Psoas muscle (tissue), 7 donors: ENCODE measurements at regions not wholly inside any gene's neighbourhood (a gene's known extent, or its start where the extent isn't known, plus 50 kb on each side); places are given as distances from the start of the nearest gene placed in this dataset.

Experiments used
- ATAC-seq, 4 donors: fragments of 200-7000 bp; cut with Tn5 transposase; one replicate each; pipeline ENCODE4 v1.9.1; 2020; ENCODE audit warnings: moderate library complexity in 3 of 4, mild to moderate bottlenecking in 2 of 4
- DNase-seq, 2 donors: peaks; one replicate each; pipeline ENCODE4 v3.0.0-alpha.2; 2020
- H3K27ac ChIP-seq: fragments of 200-600 bp; one replicate; pipeline ENCODE4 v1.8.0; 2022
- H3K27me3 ChIP-seq, 3 donors: fragments of 200-600 bp in 1 of 3; one replicate each; pipeline versions ENCODE4 v1.6.1 to v1.8.0; 2013 to 2022; ENCODE audit warnings: low read length in 2 of 3, mild to moderate bottlenecking in 2 of 3, moderate library complexity in 1 of 3; ENCODE audit not compliant: insufficient read depth in 3 of 3
- H3K36me3 ChIP-seq, 2 donors: fragments of 200-600 bp in 1 of 2; one replicate each; pipeline versions ENCODE4 v1.6.1 to v1.8.0; 2013 to 2022; ENCODE audit warnings: low read depth in 1 of 2, mild to moderate bottlenecking in 1 of 2, moderate library complexity in 1 of 2; ENCODE audit not compliant: insufficient read depth in 1 of 2
- H3K4me1 ChIP-seq: fragments of 200-600 bp; one replicate; pipeline ENCODE4 v1.8.0; 2022
- H3K4me3 ChIP-seq: fragments of 200-600 bp; one replicate; pipeline ENCODE4 v1.8.0; 2022; ENCODE audit warnings: mild to moderate bottlenecking
- H3K9me3 ChIP-seq: fragments of 200-600 bp; one replicate; pipeline ENCODE4 v1.8.0; 2022
- CTCF ChIP-seq: fragments of 200-600 bp; IDR thresholded peaks from one replicate; pipeline ENCODE4 v1.8.0; 2022; ENCODE audit warnings: antibody characterized with exemption
- WGBS, 3 donors: extraction: QIAGEN DNeasy Blood & Tissue Kit; methylation state at CpG; one replicate each; pipeline versions ENCODE4 v1.1.6 to v1.1.7; 2013; 5-methylcytosine and 5-hydroxymethylcytosine counted together
- intact Hi-C, 2 donors: fragments of 100-400 bp; cut with DNase I; formaldehyde crosslinking; loops; one replicate each; pipeline versions ENCODE4 v1.11.0 to v1.14.2; 2022
- donor health status: healthy with polysubstance abuse.
- donor health status: DM: no; HTN: no; CAD: no; lungs with moderate emphysema.
- donor health status: Bipolar disorder and iron deficiency.
- donor health status: healthy.
- donor health status: DM: yes; HTN: yes; CAD: no.
- donor health status: DM: no; HTN: no; CAD: no.
- donor health status: DM: yes; HTN: yes; CAD: no.

DNA sequence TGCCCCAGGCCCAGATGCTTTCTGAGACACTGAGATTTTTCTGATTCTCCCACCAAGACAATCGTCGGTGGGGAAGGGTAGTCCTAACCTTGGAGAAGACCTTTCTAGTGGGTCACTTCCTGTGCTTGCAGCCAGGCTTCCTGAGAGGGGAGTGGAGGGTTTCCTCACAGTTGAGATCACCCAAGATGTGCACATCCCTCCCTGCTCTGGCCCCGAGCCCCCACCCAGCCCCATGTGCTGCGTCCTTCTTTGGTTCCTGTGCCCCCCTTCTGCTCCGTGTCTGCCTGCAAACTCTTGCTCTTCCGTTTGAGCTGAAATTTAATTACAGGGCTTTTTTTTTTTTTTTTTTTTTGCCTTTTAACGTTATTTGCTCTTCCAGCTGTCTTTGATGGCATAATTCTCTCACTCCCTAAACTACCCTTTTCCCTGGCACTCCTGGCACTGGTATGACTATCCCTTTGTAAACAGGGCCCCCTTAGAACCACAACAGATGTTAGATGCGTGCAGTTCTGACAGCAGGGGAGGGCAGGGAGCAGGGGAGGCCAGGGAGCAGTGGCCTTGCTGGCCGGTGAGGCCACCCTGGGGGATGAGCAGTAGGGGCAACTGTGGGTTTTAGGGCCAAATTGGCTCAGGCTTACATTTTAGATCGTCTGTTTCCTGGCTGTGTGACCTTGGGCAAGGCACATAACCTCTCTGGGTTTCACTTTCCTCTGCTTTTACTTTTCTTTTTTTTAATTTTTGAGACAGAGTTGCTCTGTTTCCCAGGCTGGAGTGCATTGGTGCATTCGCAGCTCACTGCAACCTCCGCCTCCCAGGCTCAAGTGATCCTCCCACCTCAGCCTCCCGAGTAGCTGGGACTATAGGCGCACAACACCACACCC is 144.5 kb downstream of the PHETA1 start:
- Histone ChIP-seq H3K27ac (no peak overlapping the region), H3K36me3 (no peaks in the 10 kb centered on the region), H3K4me1 (no peaks in the 10 kb centered on the region), H3K9me3 (no peaks in the 10 kb centered on the region), H3K27me3 (no peaks in the 10 kb centered on the region), H3K4me3 (no peak overlapping the region)
- TF ChIP-seq CTCF: no peak
- 25 to 28% (median 28%) methylated on average over 14 of the region's 14 CpGs for WGBS, 3 donors
- DNase-seq: no peak
- intact Hi-C loops: no loop called here
- no peak for ATAC-seq

DNA sequence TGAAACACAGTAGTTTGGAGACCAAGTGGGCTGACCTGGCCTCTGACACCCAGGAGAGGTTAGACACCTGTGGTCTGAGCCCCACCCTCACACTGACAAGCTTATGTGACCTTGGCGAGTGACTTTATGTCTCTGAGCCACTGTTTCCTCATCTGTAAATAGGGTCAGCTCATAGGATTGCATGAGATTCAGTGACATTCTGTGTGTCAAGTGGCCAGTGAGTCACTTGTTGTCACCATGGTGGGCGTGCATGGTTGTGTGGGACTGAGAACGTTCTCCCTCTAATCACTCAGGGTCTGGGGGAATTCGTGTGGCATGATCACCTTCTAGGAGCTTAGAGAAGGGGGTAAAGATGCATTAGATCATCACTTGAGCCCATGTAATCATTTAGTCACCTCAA is 146.4 kb downstream of the PHETA1 start:
- DNase-seq (no peak), ATAC-seq (no peak)
- intact Hi-C loops: no loop called here
- Histone ChIP-seq H3K27ac (no peak overlapping the region), H3K9me3 (no peaks in the 10 kb centered on the region), H3K4me3 (no peak overlapping the region), H3K27me3 (peaks cover 0 to 4% (median 0%) of the 10 kb centered on the region in 3 donors), H3K4me1 (no peaks in the 10 kb centered on the region), H3K36me3 (no peaks in the 10 kb centered on the region)
- TF ChIP-seq CTCF: no peak
- 78% methylated on average over 4 of the region's 4 CpGs for WGBS, 3 donors

DNA sequence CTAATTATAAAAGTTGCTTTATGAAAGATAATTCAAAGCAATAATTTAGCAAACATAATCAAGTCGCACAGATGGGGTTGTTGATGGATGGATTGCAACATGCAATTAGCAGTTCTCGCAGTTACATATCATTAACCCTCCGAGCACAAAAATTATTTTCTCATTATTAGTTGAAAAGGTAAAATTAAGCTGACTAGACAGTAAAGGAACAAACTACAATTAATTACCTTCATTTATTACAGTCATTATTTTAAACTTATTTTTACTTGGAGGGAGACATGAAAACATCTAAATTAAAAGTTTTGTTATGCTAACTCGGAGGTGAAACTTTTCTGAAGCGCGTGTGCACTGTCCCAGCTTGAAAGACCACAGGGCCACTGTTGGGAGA is 146.9 kb downstream of the PHETA1 start:
- Histone ChIP-seq H3K4me1 (no peaks in the 10 kb centered on the region), H3K9me3 (no peaks in the 10 kb centered on the region), H3K27ac (no peak overlapping the region), H3K27me3 (peaks cover 0 to 4% (median 0%) of the 10 kb centered on the region in 3 donors), H3K36me3 (no peaks in the 10 kb centered on the region), H3K4me3 (no peak overlapping the region)
- intact Hi-C loops: no loop called here
- TF ChIP-seq CTCF: no peak
- ATAC-seq (no peak), DNase-seq (no peak)
- WGBS, 3 donors: 78 to 84% (median 80%) methylated on average over 6 of the region's 6 CpGs

GRCh38 chr12:111221062-111222026 is 147.6 kb downstream of the PHETA1 start:
- intact Hi-C loops: no loop called here
- no peak for DNase-seq
- TF ChIP-seq CTCF: no peak
- H3K4me1 ChIP-seq: no peaks in the 10 kb centered on the region
- peaks cover 0 to 4% (median 0%) of the 10 kb centered on the region in 3 donors for H3K27me3 ChIP-seq
- no peak for ATAC-seq
- 62 to 68% (median 65%) methylated on average over 14 of the region's 14 CpGs for WGBS, 3 donors
- H3K27ac ChIP-seq: no peak overlapping the region
- H3K36me3 ChIP-seq: no peaks in the 10 kb centered on the region
- no peak overlapping the region for H3K4me3 ChIP-seq
- no peaks in the 10 kb centered on the region for H3K9me3 ChIP-seq
